ENCODE measurements at regions not wholly inside any gene's neighbourhood (a gene's known extent, or its start where the extent isn't known, plus 50 kb on each side); places are given as distances from the start of the nearest gene placed in this dataset.

- no peaks in the 10 kb centered on the region for H3K9me2 ChIP-seq (ENCODE audit: low read depth, low read length)
- H3K4me1 ChIP-seq (ENCODE audit: insufficient read depth, low read length, severe bottlenecking) = no peaks in the 10 kb centered on the region
- H3K4me3 ChIP-seq (ENCODE audit: low read depth, low read length, poor library complexity, severe bottlenecking) = no peak overlapping the region
- H3K4me2 ChIP-seq (ENCODE audit: low read length) = no peak overlapping the region
- no peaks in the 10 kb centered on the region for H3K79me2 ChIP-seq (ENCODE audit: insufficient read depth, low read length)
- TF ChIP-seq CTCF (IDR thresholded peaks at IDR 0.05; ENCODE audit: low read length) = no peak
- H4K20me1 ChIP-seq (ENCODE audit: insufficient read depth, low read length) = no peaks in the 10 kb centered on the region
- no peaks in the 10 kb centered on the region for H3K27me3 ChIP-seq (ENCODE audit: insufficient read depth, low read length)
- no peak overlapping the region for H2AFZ ChIP-seq (ENCODE audit: low read length)
- H3F3A ChIP-seq (ENCODE audit: insufficient read depth, low read length) = no peaks in the 10 kb centered on the region
- H3K27ac ChIP-seq (ENCODE audit: low read depth, low read length, poor library complexity, severe bottlenecking) = no peak overlapping the region
- no peak overlapping the region for H3K9ac ChIP-seq (ENCODE audit: low read length)
- H3K36me3 ChIP-seq (ENCODE audit: insufficient read depth, low read length) = no peaks in the 10 kb centered on the region; the same call in 1 of the 2 replicates
- H3K9me3 ChIP-seq (ENCODE audit: low read length) = 0 out of 2 replicates have a peak, but pooled peaks cover 2% of the 10 kb centered on the region
Observed at GRCh38 chr3:63029326-63029725, 154.1 kb upstream of the CADPS start.

GRCh38 chr3:63029921-63030320, 154.7 kb upstream of the CADPS start:
- Histone ChIP-seq H3K4me3 (ENCODE audit: low read depth, low read length, poor library complexity, severe bottlenecking) (no peak overlapping the region), H4K20me1 (ENCODE audit: insufficient read depth, low read length) (no peaks in the 10 kb centered on the region), H3K9me3 (ENCODE audit: low read length) (0 out of 2 replicates have a peak, but pooled peaks cover 2% of the 10 kb centered on the region), H3K79me2 (ENCODE audit: insufficient read depth, low read length) (no peaks in the 10 kb centered on the region), H3K4me1 (ENCODE audit: insufficient read depth, low read length, severe bottlenecking) (no peaks in the 10 kb centered on the region), H3F3A (ENCODE audit: insufficient read depth, low read length) (no peaks in the 10 kb centered on the region), H3K9me2 (ENCODE audit: low read depth, low read length) (no peaks in the 10 kb centered on the region), H2AFZ (ENCODE audit: low read length) (no peak overlapping the region), H3K36me3 (ENCODE audit: insufficient read depth, low read length) (no peaks in the 10 kb centered on the region; the same call in 1 of the 2 replicates), H3K27me3 (ENCODE audit: insufficient read depth, low read length) (no peaks in the 10 kb centered on the region), H3K9ac (ENCODE audit: low read length) (no peak overlapping the region), H3K27ac (ENCODE audit: low read depth, low read length, poor library complexity, severe bottlenecking) (no peak overlapping the region), H3K4me2 (ENCODE audit: low read length) (no peak overlapping the region)
- TF ChIP-seq CTCF (IDR thresholded peaks at IDR 0.05; ENCODE audit: low read length) (no peak), EZH2 (IDR thresholded peaks at IDR 0.05; ENCODE audit: borderline replicate concordance, low read length) (no peak)

GRCh38 chr3:63030666-63031065, 155.4 kb upstream of the CADPS start:
- no peak overlapping the region for H3K4me2 ChIP-seq (ENCODE audit: low read length)
- H3K9ac ChIP-seq (ENCODE audit: low read length) = no peak overlapping the region
- H3K79me2 ChIP-seq (ENCODE audit: insufficient read depth, low read length) = no peaks in the 10 kb centered on the region
- H4K20me1 ChIP-seq (ENCODE audit: insufficient read depth, low read length) = no peaks in the 10 kb centered on the region
- no peak for TF ChIP-seq CTCF (IDR thresholded peaks at IDR 0.05; ENCODE audit: low read length)
- TF ChIP-seq EZH2 (IDR thresholded peaks at IDR 0.05; ENCODE audit: borderline replicate concordance, low read length) = no peak
- H3K9me2 ChIP-seq (ENCODE audit: low read depth, low read length) = no peaks in the 10 kb centered on the region
- no peak overlapping the region for H3K4me3 ChIP-seq (ENCODE audit: low read depth, low read length, poor library complexity, severe bottlenecking)
- no peak overlapping the region for H2AFZ ChIP-seq (ENCODE audit: low read length)
- no peaks in the 10 kb centered on the region; the same call in 1 of the 2 replicates for H3K36me3 ChIP-seq (ENCODE audit: insufficient read depth, low read length)
- no peaks in the 10 kb centered on the region for H3F3A ChIP-seq (ENCODE audit: insufficient read depth, low read length)
- no peaks in the 10 kb centered on the region for H3K27me3 ChIP-seq (ENCODE audit: insufficient read depth, low read length)
- no peak overlapping the region for H3K27ac ChIP-seq (ENCODE audit: low read depth, low read length, poor library complexity, severe bottlenecking)
- H3K9me3 ChIP-seq (ENCODE audit: low read length) = no peaks in the 10 kb centered on the region
- no peaks in the 10 kb centered on the region for H3K4me1 ChIP-seq (ENCODE audit: insufficient read depth, low read length, severe bottlenecking)
